GM12878 (cell line): ENCODE measurements at regions not wholly inside any gene's neighbourhood (a gene's known extent, or its start where the extent isn't known, plus 50 kb on each side); places are given as distances from the start of the nearest gene placed in this dataset.

ENCODE experiments used
- ATAC-seq: fragments of 200-7000 bp; cut with Tn5 transposase; 3 replicates; pipeline ENCODE4 v1.9.1; 2020; ENCODE audit warnings: mild to moderate bottlenecking, moderate library complexity
- BruUV-seq: library from RNA; stranded (reverse); fragments of 400-500 nt; replicated peaks from 2 replicates; lab custom pipeline; 2021; lab: Mats Ljungman, UMichigan
- CTCF ChIA-PET: fragments of 300-600 bp; sonication (Branson Sonifier 250); formaldehyde crosslinking; extraction: SDS; loops from one replicate; lab custom pipeline; 2021; ENCODE audit warnings: inconsistent platforms; lab: Yijun Ruan, JAX
- POLR2A ChIA-PET: fragments of 350-600 bp; formaldehyde crosslinking; extraction: SDS; loops from one replicate; lab custom pipeline; 2021; ENCODE audit warnings: inconsistent platforms; lab: Charles Lee
- RAD21 ChIA-PET: fragments of 300-600 bp; sonication (Branson Sonifier 250); formaldehyde crosslinking; loops from one replicate; lab custom pipeline; 2023; ENCODE audit warnings: antibody characterized with exemption; ENCODE audit not compliant: unreplicated experiment; lab: Charles Lee
- SMC1A ChIA-PET: fragments of 300-600 bp; sonication (Branson Sonifier 250); formaldehyde crosslinking; loops from one replicate; lab custom pipeline; 2023; ENCODE audit not compliant: unreplicated experiment, uncharacterized antibody; lab: Charles Lee
- DNase-seq: peaks from one replicate; pipeline ENCODE4 v3.0.0-alpha.2; 2011; ENCODE audit warnings: low read depth, low spot score
- FAIRE-seq: peaks from 3 replicates; lab custom pipeline; 2011; peaks lifted over from hg19 to GRCh38; lab: Jason Lieb, UNC
- H2AFZ ChIP-seq: 2 replicates; pipeline ENCODE4 v1.6.0; 2011; ENCODE audit warnings: low read depth, low read length, control low read depth; ENCODE audit not compliant: control insufficient read depth
- H3K27ac ChIP-seq: 2 replicates; pipeline ENCODE4 v1.5.1; 2011; ENCODE audit warnings: control low read depth; ENCODE audit not compliant: control insufficient read depth, insufficient read depth
- H3K27me3 ChIP-seq, 2 experiments: replicated peaks in 1 of 2; 2 replicates each; pipeline versions ENCODE4 v1.6.0 to v1.6.1; 2011; ENCODE audit warnings: low read length in 1 of 2; ENCODE audit not compliant: control insufficient read depth in 2 of 2, insufficient read depth in 2 of 2
- H3K36me3 ChIP-seq, 2 experiments: 2 replicates each; pipeline ENCODE4 v1.5.1; 2011; ENCODE audit warnings: low read length in 1 of 2; ENCODE audit not compliant: control insufficient read depth in 2 of 2, insufficient read depth in 2 of 2
- H3K4me1 ChIP-seq: 2 replicates; pipeline ENCODE4 v1.6.1; 2011; ENCODE audit warnings: mild to moderate bottlenecking, low read length, moderate library complexity, mixed read lengths; ENCODE audit not compliant: control insufficient read depth, insufficient read depth
- H3K4me2 ChIP-seq: 2 replicates; pipeline ENCODE4 v1.6.0; 2011; ENCODE audit warnings: control low read depth; ENCODE audit not compliant: control insufficient read depth, insufficient read depth
- H3K4me3 ChIP-seq: fragments of 200-600 bp; sonication (generic); 2 replicates; pipeline ENCODE4 v1.5.1; 2016
- H3K79me2 ChIP-seq: 2 replicates; pipeline ENCODE4 v1.6.0; 2011; ENCODE audit warnings: low read length; ENCODE audit not compliant: control insufficient read depth, insufficient read depth
- H3K9ac ChIP-seq: 2 replicates; pipeline ENCODE4 v1.8.0; 2011; ENCODE audit warnings: low read length, control low read depth, mixed read lengths; ENCODE audit not compliant: control insufficient read depth, insufficient read depth
- H3K9me3 ChIP-seq: replicated peaks from 3 replicates; pipeline ENCODE4 v1.5.1; 2011; ENCODE audit warnings: mild to moderate bottlenecking, low read length; ENCODE audit not compliant: control insufficient read depth, insufficient read depth
- H4K20me1 ChIP-seq: 2 replicates; pipeline ENCODE4 v1.6.0; 2011; ENCODE audit not compliant: control insufficient read depth, insufficient read depth
- CBX3 ChIP-seq: fragments of 200-600 bp; sonication (generic); IDR thresholded peaks from 2 replicates; pipeline ENCODE4 v1.6.1; 2016; ENCODE audit warnings: low read depth, borderline replicate concordance
- CUX1 ChIP-seq: IDR thresholded peaks from 2 replicates; pipeline ENCODE4 v1.6.1; 2012; ENCODE audit warnings: improper control_type of control experiment, low read depth, low read length; ENCODE audit not compliant: insufficient replicate concordance
- HCFC1 ChIP-seq: fragments of 150-350 bp; IDR thresholded peaks from 2 replicates; pipeline ENCODE4 v1.6.1; 2014; ENCODE audit warnings: low read length
- IKZF1 ChIP-seq: fragments of 450-650 bp; conservative IDR thresholded peaks from 2 replicates; pipeline ENCODE4 v1.6.1; 2017; ENCODE audit warnings: antibody characterized with exemption, mild to moderate bottlenecking
- IKZF2 ChIP-seq, 2 experiments: fragments of 450-650 bp; IDR thresholded peaks; 2 replicates each; pipeline ENCODE4 v1.6.1; 2017; ENCODE audit warnings: mild to moderate bottlenecking in 2 of 2, moderate library complexity in 2 of 2
- IRF5 ChIP-seq: fragments of 450-650 bp; IDR thresholded peaks from 2 replicates; pipeline ENCODE4 v1.6.1; 2017; ENCODE audit warnings: borderline replicate concordance
- MTA2 ChIP-seq: fragments of 450-650 bp; IDR thresholded peaks from 2 replicates; pipeline ENCODE4 v1.6.1; 2016; ENCODE audit warnings: low read depth, mild to moderate bottlenecking, moderate library complexity
- NFYB ChIP-seq: IDR thresholded peaks from 2 replicates; pipeline ENCODE4 v1.6.1; 2011; ENCODE audit warnings: low read depth, mild to moderate bottlenecking, low read length, improper control_type of control experiment, moderate library complexity; ENCODE audit not compliant: insufficient read depth
- NR2F1 ChIP-seq: fragments of 450-650 bp; conservative IDR thresholded peaks from 2 replicates; pipeline ENCODE4 v1.6.1; 2017; ENCODE audit warnings: mild to moderate bottlenecking
- NRF1 ChIP-seq: conservative IDR thresholded peaks from 2 replicates; pipeline ENCODE4 v1.6.1; 2011; ENCODE audit warnings: mild to moderate bottlenecking, low read depth, low read length, improper control_type of control experiment
- POU2F2 ChIP-seq: IDR thresholded peaks from 3 replicates; pipeline ENCODE4 v1.6.1; 2011; ENCODE audit warnings: low read depth, mild to moderate bottlenecking, low read length, borderline replicate concordance
- RB1 ChIP-seq: fragments of 450-650 bp; formaldehyde crosslinking; IDR thresholded peaks from 2 replicates; pipeline ENCODE4 v1.6.1; 2017; ENCODE audit warnings: mild to moderate bottlenecking, borderline replicate concordance
- SMARCA5 ChIP-seq: fragments of 450-650 bp; IDR thresholded peaks from 2 replicates; pipeline ENCODE4 v1.6.1; 2017; ENCODE audit warnings: mild to moderate bottlenecking
- TBL1XR1 ChIP-seq: IDR thresholded peaks from 2 replicates; pipeline ENCODE4 v1.6.1; 2012; ENCODE audit warnings: low read depth, low read length, improper control_type of control experiment
- WGBS: methylation state at CpG from one replicate; pipeline ENCODE4 v1.1.6; 2016; ENCODE audit warnings: low lambda C conversion rate; ENCODE audit not compliant: insufficient replicate concordance, insufficient coverage; ENCODE audit errors: missing lambda C conversion rate; 5-methylcytosine and 5-hydroxymethylcytosine counted together
- in situ Hi-C: fragments of 300-500 bp; cut with MboI; formaldehyde crosslinking; loops from 9 replicates; pipeline ENCODE4 v1.14.3; 2018; ENCODE audit warnings: mixed read lengths
- intact Hi-C: fragments of 100-400 bp; cut with micrococcal nuclease; formaldehyde crosslinking; loops from one replicate; pipeline ENCODE4 v1.14.2; 2022; ENCODE audit not compliant: unreplicated experiment

- Histone ChIP-seq H3K36me3 (no peaks in the 10 kb centered on the region), H2AFZ (no peak overlapping the region), H3K4me3 (no peak overlapping the region), H3K9me3 (no peaks in the 10 kb centered on the region), H4K20me1 (no peaks in the 10 kb centered on the region), H3K79me2 (no peaks in the 10 kb centered on the region), H3K9ac (no peak overlapping the region), H3K27ac (no peak overlapping the region), H3K27me3 (no peaks in the 10 kb centered on the region), H3K4me2 (no peak overlapping the region), H3K4me1 (no peaks in the 10 kb centered on the region)
- in situ Hi-C loops = no loop called here
- TF ChIP-seq IKZF2 (IDR thresholded peaks at IDR 0.05) = no peak
- TF ChIP-seq NR2F1 = no peak
- TF ChIP-seq MTA2 = no peak
- no peak for TF ChIP-seq CBX3
- TF ChIP-seq SMARCA5 = no peak
- no peak for TF ChIP-seq HCFC1
- no TSS peak for BruUV-seq
- ChIA-PET CTCF (no interaction called here), RAD21 (no interaction called here), POLR2A (no interaction called here), SMC1A (no interaction called here)
- WGBS = 13% methylated on average over 3 of the region's 3 CpGs
- intact Hi-C loops = no loop called here
- DNase-seq (no peak), FAIRE-seq (no peak), ATAC-seq (0 out of 3 replicates have a peak, but pooled peaks have one; percentile 23)
Observed at GRCh38 chr10:109328001-109328400, 595.3 kb downstream of the XPNPEP1 start.

GRCh38 chr10:109327266-109327665 is 596.0 kb downstream of the XPNPEP1 start:
- H3K79me2 ChIP-seq = no peaks in the 10 kb centered on the region
- H3K4me2 ChIP-seq = no peak overlapping the region
- H3K27me3 ChIP-seq = no peaks in the 10 kb centered on the region
- H3K9ac ChIP-seq = no peak overlapping the region
- no TSS peak for BruUV-seq
- in situ Hi-C loops (no loop called here), intact Hi-C loops (no loop called here)
- 31% methylated on average over 2 of the region's 2 CpGs for WGBS
- CTCF ChIA-PET = interaction anchor here (0.6 kb wide), 1 partner anchor 582 kb away, joined by 3 read pairs; no protein-coding TSS in a partner anchor
- no peak overlapping the region for H3K27ac ChIP-seq
- ATAC-seq (no peak), FAIRE-seq (no peak), DNase-seq (no peak)
- H3K4me3 ChIP-seq = no peak overlapping the region
- RAD21 ChIA-PET = no interaction called here
- POLR2A ChIA-PET = no interaction called here
- no peak overlapping the region for H2AFZ ChIP-seq
- no peaks in the 10 kb centered on the region for H3K9me3 ChIP-seq
- H3K4me1 ChIP-seq = no peaks in the 10 kb centered on the region
- SMC1A ChIA-PET = no interaction called here
- no peaks in the 10 kb centered on the region for H3K36me3 ChIP-seq
- H4K20me1 ChIP-seq = no peaks in the 10 kb centered on the region
- no peak for TF ChIP-seq CUX1
- no peak for TF ChIP-seq TBL1XR1
- no peak for TF ChIP-seq NFYB
- TF ChIP-seq NRF1 = no peak
- no peak for TF ChIP-seq RB1
- TF ChIP-seq POU2F2 = no peak
- no peak for TF ChIP-seq IKZF1
- no peak for TF ChIP-seq IRF5
